WTC11 (cell line): ENCODE measurements at regions not wholly inside any gene's neighbourhood (a gene's known extent, or its start where the extent isn't known, plus 50 kb on each side); places are given as distances from the start of the nearest gene placed in this dataset.

Source experiments
- ATAC-seq: fragments of 200-7000 bp; cut with Tn5 transposase; 2 replicates; pipeline ENCODE4 v1.10.0; 2021; ENCODE audit warnings: mild to moderate bottlenecking, moderate library complexity
- CTCF ChIA-PET: fragments of 300-600 bp; sonication (Branson Sonifier 250); formaldehyde crosslinking; loops from one replicate; lab custom pipeline; 2021; ENCODE audit warnings: antibody characterized with exemption; lab: Charles Lee
- POLR2A ChIA-PET: fragments of 350-600 bp; sonication (Branson Sonifier 250); formaldehyde crosslinking; loops from one replicate; lab custom pipeline; 2021; ENCODE audit warnings: antibody characterized with exemption; lab: Charles Lee
- DNase-seq: peaks from one replicate; pipeline ENCODE4 v3.0.0; 2021; ENCODE audit warnings: low spot score
- H3K27ac Mint-ChIP-seq: 2 replicates; pipeline ENCODE4 v1.8.0; 2021; ENCODE audit warnings: mixed read lengths
- H3K27me3 Mint-ChIP-seq: 2 replicates; pipeline ENCODE4 v1.8.0; 2021; ENCODE audit warnings: low read depth, mild to moderate bottlenecking, moderate library complexity, mixed read lengths
- H3K36me3 Mint-ChIP-seq: 2 replicates; pipeline ENCODE4 v1.8.0; 2021; ENCODE audit warnings: mixed read lengths
- H3K4me1 Mint-ChIP-seq: 2 replicates; pipeline ENCODE4 v1.8.0; 2022; ENCODE audit warnings: mixed read lengths
- H3K4me3 Mint-ChIP-seq: 2 replicates; pipeline ENCODE4 v1.8.0; 2021; ENCODE audit warnings: mild to moderate bottlenecking, moderate library complexity, mixed read lengths
- H3K9me3 Mint-ChIP-seq: 2 replicates; pipeline ENCODE4 v1.8.0; 2021; ENCODE audit warnings: mixed read lengths
- E2F4 ChIP-seq: sonication (generic); formaldehyde crosslinking; IDR thresholded peaks from 2 replicates; pipeline ENCODE4 v1.8.1; 2022; ENCODE audit warnings: low read depth, mild to moderate bottlenecking, moderate library complexity, missing genetic modification reagents, borderline replicate concordance
- ELF4 ChIP-seq: sonication (generic); formaldehyde crosslinking; IDR thresholded peaks from 2 replicates; pipeline ENCODE4 v1.8.1; 2022; ENCODE audit warnings: low read depth, mild to moderate bottlenecking, moderate library complexity, missing genetic modification reagents
- FOXK1 ChIP-seq: sonication (generic); formaldehyde crosslinking; IDR thresholded peaks from 2 replicates; pipeline ENCODE4 v1.8.0; 2022; ENCODE audit warnings: mild to moderate bottlenecking, moderate library complexity, missing genetic modification reagents
- MXD4 ChIP-seq: fragments of 250-450 bp; sonication (Bioruptor Pico); IDR thresholded peaks from 2 replicates; pipeline ENCODE4 v1.8.0; 2021; ENCODE audit warnings: mild to moderate bottlenecking, moderate library complexity, borderline replicate concordance
- NR2C2 ChIP-seq: sonication (generic); formaldehyde crosslinking; IDR thresholded peaks from 2 replicates; pipeline ENCODE4 v1.8.0; 2022; ENCODE audit warnings: mild to moderate bottlenecking, missing genetic modification reagents
- NR3C1 ChIP-seq: sonication (generic); formaldehyde crosslinking; conservative IDR thresholded peaks from 2 replicates; pipeline ENCODE4 v1.8.1; 2023; ENCODE audit warnings: low read depth, mild to moderate bottlenecking, missing genetic modification reagents
- SOX15 ChIP-seq: fragments of 250-450 bp; sonication (Bioruptor Pico); IDR thresholded peaks from 2 replicates; pipeline ENCODE4 v1.9.0; 2021; ENCODE audit warnings: mild to moderate bottlenecking
- TEAD1 ChIP-seq: sonication (generic); formaldehyde crosslinking; IDR thresholded peaks from 2 replicates; pipeline ENCODE4 v1.8.0; 2022; ENCODE audit warnings: mild to moderate bottlenecking, missing genetic modification reagents
- USF1 ChIP-seq: sonication (generic); formaldehyde crosslinking; IDR thresholded peaks from 2 replicates; pipeline ENCODE4 v1.8.0; 2022; ENCODE audit warnings: mild to moderate bottlenecking, missing genetic modification reagents
- ZMAT4 ChIP-seq: fragments of 250-450 bp; sonication (Bioruptor Pico); IDR thresholded peaks from 2 replicates; pipeline ENCODE4 v1.9.0; 2021; ENCODE audit warnings: mild to moderate bottlenecking
- ZNF219 ChIP-seq: sonication (generic); formaldehyde crosslinking; IDR thresholded peaks from 2 replicates; pipeline ENCODE4 v1.8.0; 2023; ENCODE audit warnings: missing genetic modification reagents, mild to moderate bottlenecking, borderline replicate concordance
- ZNF232 ChIP-seq: sonication (generic); formaldehyde crosslinking; IDR thresholded peaks from 2 replicates; pipeline ENCODE4 v1.8.0; 2022; ENCODE audit warnings: mild to moderate bottlenecking, missing genetic modification reagents
- ZNF263 ChIP-seq: sonication (generic); formaldehyde crosslinking; IDR thresholded peaks from 2 replicates; pipeline ENCODE4 v1.8.1; 2022; ENCODE audit warnings: low read depth, mild to moderate bottlenecking, moderate library complexity, missing genetic modification reagents
- ZNF317 ChIP-seq: sonication (generic); formaldehyde crosslinking; IDR thresholded peaks from 2 replicates; pipeline ENCODE4 v1.8.1; 2023; ENCODE audit warnings: low read depth, mild to moderate bottlenecking, moderate library complexity, missing genetic modification reagents, borderline replicate concordance
- ZNF512 ChIP-seq: sonication (generic); formaldehyde crosslinking; IDR thresholded peaks from 2 replicates; pipeline ENCODE4 v1.8.1; 2022; ENCODE audit warnings: missing genetic modification reagents, borderline replicate concordance
- TF ChIP-seq, protein P1 (sequence below): fragments of 250-450 bp; sonication (Bioruptor Pico); IDR thresholded peaks from 2 replicates; pipeline ENCODE4 v1.9.0; 2021; ENCODE audit warnings: mild to moderate bottlenecking, borderline replicate concordance
- TF ChIP-seq, protein P2 (sequence below): fragments of 250-450 bp; sonication (Bioruptor Pico); IDR thresholded peaks from 2 replicates; pipeline ENCODE4 v2.1.2; 2022; ENCODE audit warnings: mild to moderate bottlenecking, moderate library complexity
- TF ChIP-seq, protein P3 (sequence below): fragments of 250-450 bp; sonication (Bioruptor Pico); IDR thresholded peaks from 2 replicates; pipeline ENCODE4 v1.9.0; 2021; ENCODE audit warnings: moderate library complexity, mild to moderate bottlenecking, inconsistent platforms, borderline replicate concordance

DNA sequence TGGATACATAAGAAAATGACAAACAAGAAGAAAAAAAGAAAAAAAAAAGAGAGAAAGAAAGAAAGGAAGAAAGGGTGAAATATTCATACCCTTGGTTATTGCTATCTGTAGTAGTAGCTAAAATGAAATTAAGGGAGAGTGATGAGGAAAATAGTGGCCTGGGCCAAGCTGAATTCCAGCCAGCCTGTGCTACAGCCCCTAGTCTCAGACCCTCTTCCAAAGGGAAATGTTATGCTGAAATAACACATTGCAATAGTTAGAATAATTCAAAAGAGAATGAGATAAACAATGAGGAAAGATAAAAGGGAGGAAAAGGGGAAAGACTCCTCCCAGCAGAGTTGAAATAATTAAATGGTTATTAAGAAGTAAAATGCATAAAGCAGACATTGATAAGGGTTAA lies 268.4 kb upstream of the ROBO1 start:
- POLR2A ChIA-PET: no interaction called here
- Mint-ChIP-seq H3K4me1 (no peaks in the 10 kb centered on the region), H3K36me3 (no peaks in the 10 kb centered on the region), H3K27me3 (no peaks in the 10 kb centered on the region), H3K4me3 (no peak overlapping the region), H3K27ac (no peak overlapping the region), H3K9me3 (no peaks in the 10 kb centered on the region; the same call in 1 of the 2 replicates)
- no peak for DNase-seq
- no peak for TF ChIP-seq FOXK1 (CRISPR knock-in tag)
- TF ChIP-seq NR3C1: no peak
- no peak for TF ChIP-seq ZNF232 (CRISPR knock-in tag)
- CTCF ChIA-PET: no interaction called here
- no peak for ATAC-seq

- H3K27me3 Mint-ChIP-seq: no peaks in the 10 kb centered on the region
- H3K27ac Mint-ChIP-seq: no peak overlapping the region
- no peak for TF ChIP-seq ZNF317 (CRISPR knock-in tag)
- DNase-seq (no peak), ATAC-seq (no peak)
- CTCF ChIA-PET: no interaction called here
- no peaks in the 10 kb centered on the region; the same call in 1 of the 2 replicates for H3K9me3 Mint-ChIP-seq
- no peaks in the 10 kb centered on the region for H3K4me1 Mint-ChIP-seq
- H3K4me3 Mint-ChIP-seq: no peak overlapping the region
- no peaks in the 10 kb centered on the region for H3K36me3 Mint-ChIP-seq
- POLR2A ChIA-PET: no interaction called here
Observed at GRCh38 chr3:80035021-80035420, 267.2 kb upstream of the ROBO1 start.

DNA sequence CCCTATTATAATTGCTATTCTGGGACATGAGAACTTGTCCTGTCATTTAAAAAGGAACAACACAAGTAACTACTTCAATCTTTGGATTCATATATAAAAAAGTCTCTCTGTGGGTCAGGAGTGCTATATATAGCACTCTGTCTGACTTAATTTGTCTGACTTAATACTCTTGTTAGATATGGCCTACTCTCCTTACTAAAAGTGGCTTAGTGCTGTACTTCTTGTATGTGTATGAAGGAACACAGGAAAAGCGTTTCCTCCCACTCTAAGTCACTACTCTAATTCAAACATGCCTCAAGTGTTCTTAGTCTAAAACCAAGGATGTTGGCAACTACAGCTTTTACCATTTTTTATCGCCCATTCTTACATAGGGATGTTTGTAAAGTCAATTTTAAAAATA lies 255.2 kb upstream of the ROBO1 start:
- ChIA-PET POLR2A (no interaction called here), CTCF (no interaction called here)
- DNase-seq (no peak), ATAC-seq (no peak)
- no peak for TF ChIP-seq NR2C2 (CRISPR knock-in tag)
- no peaks in the 10 kb centered on the region for H3K4me1 Mint-ChIP-seq
- H3K9me3 Mint-ChIP-seq: no peaks in the 10 kb centered on the region
- no peak overlapping the region for H3K4me3 Mint-ChIP-seq
- H3K36me3 Mint-ChIP-seq: no peaks in the 10 kb centered on the region
- H3K27ac Mint-ChIP-seq: no peak overlapping the region
- no peaks in the 10 kb centered on the region for H3K27me3 Mint-ChIP-seq

GRCh38 chr3:80018375-80018774 lies 250.6 kb upstream of the ROBO1 start:
- DNase-seq (no peak), ATAC-seq (no peak)
- Mint-ChIP-seq H3K36me3 (no peaks in the 10 kb centered on the region), H3K27ac (no peak overlapping the region), H3K4me1 (peaks cover 6% of the 10 kb centered on the region), H3K4me3 (no peak overlapping the region), H3K27me3 (no peaks in the 10 kb centered on the region), H3K9me3 (no peaks in the 10 kb centered on the region)
- ChIA-PET CTCF (no interaction called here), POLR2A (no interaction called here)
- TF ChIP-seq, protein P1, sequence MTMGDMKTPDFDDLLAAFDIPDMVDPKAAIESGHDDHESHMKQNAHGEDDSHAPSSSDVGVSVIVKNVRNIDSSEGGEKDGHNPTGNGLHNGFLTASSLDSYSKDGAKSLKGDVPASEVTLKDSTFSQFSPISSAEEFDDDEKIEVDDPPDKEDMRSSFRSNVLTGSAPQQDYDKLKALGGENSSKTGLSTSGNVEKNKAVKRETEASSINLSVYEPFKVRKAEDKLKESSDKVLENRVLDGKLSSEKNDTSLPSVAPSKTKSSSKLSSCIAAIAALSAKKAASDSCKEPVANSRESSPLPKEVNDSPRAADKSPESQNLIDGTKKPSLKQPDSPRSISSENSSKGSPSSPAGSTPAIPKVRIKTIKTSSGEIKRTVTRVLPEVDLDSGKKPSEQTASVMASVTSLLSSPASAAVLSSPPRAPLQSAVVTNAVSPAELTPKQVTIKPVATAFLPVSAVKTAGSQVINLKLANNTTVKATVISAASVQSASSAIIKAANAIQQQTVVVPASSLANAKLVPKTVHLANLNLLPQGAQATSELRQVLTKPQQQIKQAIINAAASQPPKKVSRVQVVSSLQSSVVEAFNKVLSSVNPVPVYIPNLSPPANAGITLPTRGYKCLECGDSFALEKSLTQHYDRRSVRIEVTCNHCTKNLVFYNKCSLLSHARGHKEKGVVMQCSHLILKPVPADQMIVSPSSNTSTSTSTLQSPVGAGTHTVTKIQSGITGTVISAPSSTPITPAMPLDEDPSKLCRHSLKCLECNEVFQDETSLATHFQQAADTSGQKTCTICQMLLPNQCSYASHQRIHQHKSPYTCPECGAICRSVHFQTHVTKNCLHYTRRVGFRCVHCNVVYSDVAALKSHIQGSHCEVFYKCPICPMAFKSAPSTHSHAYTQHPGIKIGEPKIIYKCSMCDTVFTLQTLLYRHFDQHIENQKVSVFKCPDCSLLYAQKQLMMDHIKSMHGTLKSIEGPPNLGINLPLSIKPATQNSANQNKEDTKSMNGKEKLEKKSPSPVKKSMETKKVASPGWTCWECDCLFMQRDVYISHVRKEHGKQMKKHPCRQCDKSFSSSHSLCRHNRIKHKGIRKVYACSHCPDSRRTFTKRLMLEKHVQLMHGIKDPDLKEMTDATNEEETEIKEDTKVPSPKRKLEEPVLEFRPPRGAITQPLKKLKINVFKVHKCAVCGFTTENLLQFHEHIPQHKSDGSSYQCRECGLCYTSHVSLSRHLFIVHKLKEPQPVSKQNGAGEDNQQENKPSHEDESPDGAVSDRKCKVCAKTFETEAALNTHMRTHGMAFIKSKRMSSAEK (CRISPR knock-in tag): no peak
- TF ChIP-seq ZNF219 (CRISPR knock-in tag) (no peak), TEAD1 (CRISPR knock-in tag) (no peak), ZNF263 (CRISPR knock-in tag) (no peak), ELF4 (CRISPR knock-in tag) (no peak), ZMAT4 (CRISPR knock-in tag) (no peak), ZNF512 (CRISPR knock-in tag) (no peak), FOXK1 (CRISPR knock-in tag) (no peak), ZNF317 (CRISPR knock-in tag) (no peak), NR2C2 (CRISPR knock-in tag) (no peak), SOX15 (CRISPR knock-in tag) (no peak), MXD4 (CRISPR knock-in tag) (no peak), USF1 (CRISPR knock-in tag) (no peak), E2F4 (CRISPR knock-in tag) (no peak)
- TF ChIP-seq, protein P2, sequence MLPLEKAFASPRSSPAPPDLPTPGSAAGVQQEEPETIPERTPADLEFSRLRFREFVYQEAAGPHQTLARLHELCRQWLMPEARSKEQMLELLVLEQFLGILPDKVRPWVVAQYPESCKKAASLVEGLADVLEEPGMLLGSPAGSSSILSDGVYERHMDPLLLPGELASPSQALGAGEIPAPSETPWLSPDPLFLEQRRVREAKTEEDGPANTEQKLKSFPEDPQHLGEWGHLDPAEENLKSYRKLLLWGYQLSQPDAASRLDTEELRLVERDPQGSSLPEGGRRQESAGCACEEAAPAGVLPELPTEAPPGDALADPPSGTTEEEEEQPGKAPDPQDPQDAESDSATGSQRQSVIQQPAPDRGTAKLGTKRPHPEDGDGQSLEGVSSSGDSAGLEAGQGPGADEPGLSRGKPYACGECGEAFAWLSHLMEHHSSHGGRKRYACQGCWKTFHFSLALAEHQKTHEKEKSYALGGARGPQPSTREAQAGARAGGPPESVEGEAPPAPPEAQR (CRISPR knock-in tag): no peak
- TF ChIP-seq, protein P3, sequence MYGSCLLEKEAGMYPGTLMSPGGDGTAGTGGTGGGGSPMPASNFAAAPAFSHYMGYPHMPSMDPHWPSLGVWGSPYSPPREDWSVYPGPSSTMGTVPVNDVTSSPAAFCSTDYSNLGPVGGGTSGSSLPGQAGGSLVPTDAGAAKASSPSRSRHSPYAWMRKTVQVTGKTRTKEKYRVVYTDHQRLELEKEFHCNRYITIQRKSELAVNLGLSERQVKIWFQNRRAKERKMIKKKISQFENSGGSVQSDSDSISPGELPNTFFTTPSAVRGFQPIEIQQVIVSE (CRISPR knock-in tag): no peak
